ENCODE measurements at regions not wholly inside any gene's neighbourhood (a gene's known extent, or its start where the extent isn't known, plus 50 kb on each side); places are given as distances from the start of the nearest gene placed in this dataset.

DNA sequence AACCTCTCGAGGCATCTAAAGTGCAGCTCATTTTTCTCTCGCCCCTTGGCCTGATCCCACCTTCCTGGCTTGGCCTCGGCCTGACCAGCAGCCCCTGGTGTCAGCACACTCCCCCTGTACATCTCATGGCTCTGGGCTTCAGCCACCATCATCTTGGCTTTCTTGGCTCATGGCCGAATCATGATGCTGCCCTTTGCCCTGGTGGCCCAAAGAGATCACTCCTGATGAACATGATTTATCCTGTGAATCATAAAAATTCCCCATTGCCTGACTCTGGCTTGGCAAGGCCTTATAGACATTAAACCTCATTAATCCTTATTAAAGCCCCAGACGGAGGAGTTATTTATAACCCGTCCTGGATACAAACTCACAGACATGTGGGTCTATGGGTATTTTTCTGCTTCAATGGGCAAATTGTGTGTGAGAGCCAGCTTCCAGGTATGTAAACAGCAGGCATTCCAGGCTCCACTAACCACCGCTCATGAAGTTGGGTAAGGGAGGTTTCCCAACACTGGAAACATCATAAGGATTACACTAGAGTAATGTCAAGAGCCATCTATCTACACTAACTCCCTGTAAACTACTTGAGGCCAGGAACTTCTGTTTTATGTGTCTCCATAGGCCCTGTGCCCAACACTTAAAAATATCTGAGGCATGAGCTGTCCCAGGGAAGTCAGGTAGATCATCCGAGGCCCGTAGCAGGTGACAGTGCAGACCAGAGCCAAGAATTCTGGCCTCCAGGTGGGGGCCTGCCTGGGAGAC, 171.2 kb downstream of the TTC8 start:
- H3K9me3 ChIP-seq, result no peaks in the 10 kb centered on the region
- no peaks in the 10 kb centered on the region for H3K4me1 ChIP-seq
- H3K4me3 ChIP-seq, result no peak overlapping the region
- no peaks in the 10 kb centered on the region for H3K27me3 ChIP-seq
- intact Hi-C loops (cut with DNase I; ENCODE audit: low total_unique reads), result no loop called here
- H3K36me3 ChIP-seq, result no peaks in the 10 kb centered on the region
- H3K27ac ChIP-seq, result no peak overlapping the region
- no peak for DNase-seq
- TF ChIP-seq POLR2A (IDR thresholded peaks at IDR 0.05), result no peak
- TF ChIP-seq, protein P1, sequence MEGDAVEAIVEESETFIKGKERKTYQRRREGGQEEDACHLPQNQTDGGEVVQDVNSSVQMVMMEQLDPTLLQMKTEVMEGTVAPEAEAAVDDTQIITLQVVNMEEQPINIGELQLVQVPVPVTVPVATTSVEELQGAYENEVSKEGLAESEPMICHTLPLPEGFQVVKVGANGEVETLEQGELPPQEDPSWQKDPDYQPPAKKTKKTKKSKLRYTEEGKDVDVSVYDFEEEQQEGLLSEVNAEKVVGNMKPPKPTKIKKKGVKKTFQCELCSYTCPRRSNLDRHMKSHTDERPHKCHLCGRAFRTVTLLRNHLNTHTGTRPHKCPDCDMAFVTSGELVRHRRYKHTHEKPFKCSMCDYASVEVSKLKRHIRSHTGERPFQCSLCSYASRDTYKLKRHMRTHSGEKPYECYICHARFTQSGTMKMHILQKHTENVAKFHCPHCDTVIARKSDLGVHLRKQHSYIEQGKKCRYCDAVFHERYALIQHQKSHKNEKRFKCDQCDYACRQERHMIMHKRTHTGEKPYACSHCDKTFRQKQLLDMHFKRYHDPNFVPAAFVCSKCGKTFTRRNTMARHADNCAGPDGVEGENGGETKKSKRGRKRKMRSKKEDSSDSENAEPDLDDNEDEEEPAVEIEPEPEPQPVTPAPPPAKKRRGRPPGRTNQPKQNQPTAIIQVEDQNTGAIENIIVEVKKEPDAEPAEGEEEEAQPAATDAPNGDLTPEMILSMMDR (IDR thresholded peaks at IDR 0.05), result no peak

DNA sequence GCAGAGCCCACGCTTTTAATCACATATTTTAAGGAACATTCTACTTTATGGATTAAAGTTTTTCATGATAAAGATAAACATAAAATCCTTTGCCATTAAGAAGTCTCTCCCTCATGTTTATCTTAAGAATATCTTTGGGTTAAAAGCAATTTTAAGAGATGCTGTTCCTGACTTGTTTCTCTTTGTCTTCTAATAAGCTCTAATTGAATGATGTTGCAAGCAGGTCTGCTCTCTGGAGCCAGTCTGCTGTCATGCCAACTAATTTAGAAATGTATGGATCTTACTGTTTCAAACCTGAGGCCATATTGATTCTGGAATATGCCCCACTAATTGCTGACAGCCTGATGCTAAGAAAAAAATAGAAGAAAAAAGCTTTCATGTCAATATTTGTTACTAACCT, 173.6 kb downstream of the TTC8 start:
- no peaks in the 10 kb centered on the region for H3K36me3 ChIP-seq
- DNase-seq, result no peak
- H3K27me3 ChIP-seq, result no peaks in the 10 kb centered on the region
- TF ChIP-seq POLR2A (IDR thresholded peaks at IDR 0.05), result no peak
- TF ChIP-seq, protein P1 (IDR thresholded peaks at IDR 0.05), result no peak
- H3K9me3 ChIP-seq, result no peaks in the 10 kb centered on the region
- no peak overlapping the region for H3K4me3 ChIP-seq
- intact Hi-C loops (cut with DNase I; ENCODE audit: low total_unique reads), result no loop called here
- H3K27ac ChIP-seq, result no peak overlapping the region
- no peaks in the 10 kb centered on the region for H3K4me1 ChIP-seq

DNA sequence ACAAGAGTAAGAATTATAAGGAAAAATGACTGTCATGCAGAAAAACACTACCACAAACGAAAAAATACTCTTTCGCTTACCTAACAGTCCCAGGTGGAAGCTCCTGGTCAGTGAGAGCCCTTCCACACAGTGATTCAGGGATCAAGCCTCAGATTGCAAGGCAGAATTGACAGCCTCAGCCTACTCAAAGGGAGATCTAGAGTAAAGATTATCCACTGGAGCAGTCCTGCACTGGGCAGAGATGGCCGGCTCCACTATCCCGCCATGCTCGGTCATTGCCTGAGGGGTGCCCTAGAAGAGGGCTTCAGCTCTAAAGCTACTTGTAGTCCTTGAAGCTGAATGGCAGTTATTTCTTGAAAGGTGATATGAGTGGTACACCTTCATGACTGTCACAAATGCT, 174.7 kb downstream of the TTC8 start:
- DNase-seq, result no peak
- intact Hi-C loops (cut with DNase I; ENCODE audit: low total_unique reads), result no loop called here
- Histone ChIP-seq H3K4me1 (no peaks in the 10 kb centered on the region), H3K36me3 (no peaks in the 10 kb centered on the region), H3K27ac (no peak overlapping the region), H3K4me3 (no peak overlapping the region), H3K9me3 (no peaks in the 10 kb centered on the region), H3K27me3 (no peaks in the 10 kb centered on the region)
- TF ChIP-seq, protein P1 (IDR thresholded peaks at IDR 0.05), result no peak
- no peak for TF ChIP-seq POLR2A (IDR thresholded peaks at IDR 0.05)

DNA sequence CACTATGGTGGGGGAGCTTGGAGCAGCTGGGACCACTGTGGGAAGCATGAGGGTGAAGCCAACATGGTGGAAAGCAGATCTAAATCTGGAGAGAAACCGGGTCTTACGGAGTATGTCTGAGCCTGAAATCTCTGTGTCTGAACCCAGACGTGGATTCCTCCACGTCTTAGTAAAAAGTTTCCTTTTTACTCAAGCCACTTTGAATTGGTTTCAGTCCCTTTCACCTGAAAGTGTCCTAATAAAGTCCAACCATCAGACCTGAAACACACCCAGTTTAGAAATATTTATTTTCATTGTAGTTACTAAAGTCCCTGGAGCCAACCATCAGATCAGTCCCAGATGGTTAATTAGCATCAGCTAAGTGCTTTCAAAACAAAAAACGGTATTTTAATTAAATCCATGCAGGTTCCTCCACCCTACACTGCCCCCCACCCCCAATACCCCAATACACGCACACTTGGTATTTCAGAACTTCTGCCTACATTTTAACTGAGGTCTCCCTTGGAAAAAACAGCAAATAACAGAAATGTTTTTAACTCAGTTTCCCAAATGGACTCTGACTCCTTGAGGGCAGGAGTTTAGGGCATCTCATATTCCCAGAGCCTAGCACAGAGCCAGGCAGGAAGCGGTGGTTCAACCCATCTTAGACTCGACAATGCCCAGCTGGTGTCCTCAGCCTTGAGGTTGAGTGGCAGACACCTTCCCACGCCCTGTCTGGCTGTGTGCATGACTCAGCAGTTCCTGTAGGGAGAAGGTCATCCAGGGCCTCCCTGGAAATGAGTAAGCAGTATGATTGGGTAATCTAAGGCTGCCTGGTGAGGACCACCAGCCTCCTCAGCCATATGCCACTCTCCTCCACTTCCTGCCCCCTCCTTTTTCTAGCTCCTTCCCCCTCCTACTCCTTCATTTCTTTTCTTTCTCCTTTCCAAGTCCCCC, 175.8 kb downstream of the TTC8 start:
- DNase-seq, result no peak
- Histone ChIP-seq H3K36me3 (no peaks in the 10 kb centered on the region), H3K4me3 (no peak overlapping the region), H3K9me3 (no peaks in the 10 kb centered on the region), H3K27ac (no peak overlapping the region), H3K27me3 (no peaks in the 10 kb centered on the region), H3K4me1 (no peaks in the 10 kb centered on the region)
- intact Hi-C loops (cut with DNase I; ENCODE audit: low total_unique reads), result no loop called here
- TF ChIP-seq POLR2A (IDR thresholded peaks at IDR 0.05), result no peak
- TF ChIP-seq, protein P1 (IDR thresholded peaks at IDR 0.05), result no peak

DNA sequence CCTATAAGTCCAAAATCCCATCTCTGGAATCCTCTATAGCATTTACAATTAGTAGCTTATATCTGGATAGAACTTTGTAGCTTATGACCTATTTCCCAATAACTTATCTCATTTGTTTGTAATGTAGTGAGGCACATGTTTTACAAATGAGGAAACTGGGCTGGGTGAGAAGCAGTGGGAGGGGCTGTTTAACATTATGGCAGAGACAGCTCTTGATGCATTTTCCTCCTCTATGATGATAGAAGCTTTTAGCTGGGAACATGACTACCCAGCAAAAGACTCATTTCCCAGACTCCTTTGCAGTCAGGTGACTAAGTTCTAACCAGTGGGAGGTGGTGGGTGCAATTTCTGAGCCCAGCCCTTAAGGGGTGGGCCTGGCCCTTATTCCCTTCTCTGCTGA, 179.7 kb downstream of the TTC8 start:
- no peak for TF ChIP-seq POLR2A (IDR thresholded peaks at IDR 0.05)
- TF ChIP-seq, protein P1 (IDR thresholded peaks at IDR 0.05), result no peak
- Histone ChIP-seq H3K4me1 (no peaks in the 10 kb centered on the region), H3K27me3 (no peaks in the 10 kb centered on the region), H3K36me3 (no peaks in the 10 kb centered on the region), H3K9me3 (no peaks in the 10 kb centered on the region), H3K27ac (no peak overlapping the region), H3K4me3 (no peak overlapping the region)
- DNase-seq, result no peak
- intact Hi-C loops (cut with DNase I; ENCODE audit: low total_unique reads), result no loop called here
